ENCODE measurements at regions not wholly inside any gene's neighbourhood (a gene's known extent, or its start where the extent isn't known, plus 50 kb on each side); places are given as distances from the start of the nearest gene placed in this dataset.
"Not testable (repeated sequence)": the region's sequence is repeated elsewhere in the genome, so short reads cannot be mapped to it uniquely, and the experiment has no call there.

- Histone ChIP-seq H3K27me3 (ENCODE audit: insufficient read depth, poor library complexity, severe bottlenecking) (no peaks in the 10 kb centered on the region), H3K4me1 (ENCODE audit: insufficient read depth, poor library complexity, severe bottlenecking) (no peaks in the 10 kb centered on the region), H3K36me3 (ENCODE audit: low read depth) (no peaks in the 10 kb centered on the region), H3K9me3 (ENCODE audit: severe bottlenecking) (no peaks in the 10 kb centered on the region), H3K27ac (ENCODE audit: poor library complexity, severe bottlenecking) (no peak overlapping the region), H3K4me3 (ENCODE audit: severe bottlenecking) (no peak overlapping the region)
- DNase-seq (ENCODE audit: low spot score), result no peak
- TF ChIP-seq CTCF (IDR thresholded peaks at IDR 0.05; ENCODE audit: poor library complexity, severe bottlenecking), result no peak
- ATAC-seq (ENCODE audit: low read depth), result peak; percentile 89
Observed at GRCh38 chr3:63135367-63135766, 142.7 kb upstream of the SYNPR start.

GRCh38 chr3:63136249-63136648 lies 141.9 kb upstream of the SYNPR start:
- not testable (repeated sequence) for H3K36me3 ChIP-seq (ENCODE audit: low read depth); H3K9me3 ChIP-seq (ENCODE audit: severe bottlenecking); ATAC-seq (ENCODE audit: low read depth); H3K4me3 ChIP-seq (ENCODE audit: severe bottlenecking); H3K27ac ChIP-seq (ENCODE audit: poor library complexity, severe bottlenecking); H3K4me1 ChIP-seq (ENCODE audit: insufficient read depth, poor library complexity, severe bottlenecking); DNase-seq (ENCODE audit: low spot score); H3K27me3 ChIP-seq (ENCODE audit: insufficient read depth, poor library complexity, severe bottlenecking)

- no peak for TF ChIP-seq CTCF (IDR thresholded peaks at IDR 0.05; ENCODE audit: poor library complexity, severe bottlenecking)
- no peaks in the 10 kb centered on the region for H3K27me3 ChIP-seq (ENCODE audit: insufficient read depth, poor library complexity, severe bottlenecking)
- ATAC-seq (ENCODE audit: low read depth), result no peak
- no peaks in the 10 kb centered on the region for H3K9me3 ChIP-seq (ENCODE audit: severe bottlenecking)
- DNase-seq (ENCODE audit: low spot score), result no peak
- H3K4me3 ChIP-seq (ENCODE audit: severe bottlenecking), result no peak overlapping the region
- H3K36me3 ChIP-seq (ENCODE audit: low read depth), result no peaks in the 10 kb centered on the region
- no peaks in the 10 kb centered on the region for H3K4me1 ChIP-seq (ENCODE audit: insufficient read depth, poor library complexity, severe bottlenecking)
- no peak overlapping the region for H3K27ac ChIP-seq (ENCODE audit: poor library complexity, severe bottlenecking)
Observed at GRCh38 chr3:63142681-63143080, 135.4 kb upstream of the SYNPR start.

- Histone ChIP-seq H3K27ac (ENCODE audit: poor library complexity, severe bottlenecking) (no peak overlapping the region), H3K9me3 (ENCODE audit: severe bottlenecking) (no peaks in the 10 kb centered on the region), H3K4me3 (ENCODE audit: severe bottlenecking) (no peak overlapping the region), H3K36me3 (ENCODE audit: low read depth) (no peaks in the 10 kb centered on the region), H3K4me1 (ENCODE audit: insufficient read depth, poor library complexity, severe bottlenecking) (no peaks in the 10 kb centered on the region), H3K27me3 (ENCODE audit: insufficient read depth, poor library complexity, severe bottlenecking) (no peaks in the 10 kb centered on the region)
- DNase-seq (ENCODE audit: low spot score) (no peak), ATAC-seq (ENCODE audit: low read depth) (no peak)
- no peak for TF ChIP-seq CTCF (IDR thresholded peaks at IDR 0.05; ENCODE audit: poor library complexity, severe bottlenecking)
Observed at GRCh38 chr3:63146154-63146553, 132.0 kb upstream of the SYNPR start.

GRCh38 chr3:63150880-63151279 lies 127.2 kb upstream of the SYNPR start:
- no peaks in the 10 kb centered on the region for H3K27me3 ChIP-seq (ENCODE audit: insufficient read depth, poor library complexity, severe bottlenecking)
- no peak overlapping the region for H3K27ac ChIP-seq (ENCODE audit: poor library complexity, severe bottlenecking)
- no peaks in the 10 kb centered on the region for H3K36me3 ChIP-seq (ENCODE audit: low read depth)
- DNase-seq (ENCODE audit: low spot score) (no peak), ATAC-seq (ENCODE audit: low read depth) (no peak)
- no peaks in the 10 kb centered on the region for H3K9me3 ChIP-seq (ENCODE audit: severe bottlenecking)
- no peaks in the 10 kb centered on the region for H3K4me1 ChIP-seq (ENCODE audit: insufficient read depth, poor library complexity, severe bottlenecking)
- TF ChIP-seq CTCF (IDR thresholded peaks at IDR 0.05; ENCODE audit: poor library complexity, severe bottlenecking), result no peak
- H3K4me3 ChIP-seq (ENCODE audit: severe bottlenecking), result no peak overlapping the region
